ENCODE measurements at regions not wholly inside any gene's neighbourhood (a gene's known extent, or its start where the extent isn't known, plus 50 kb on each side); places are given as distances from the start of the nearest gene placed in this dataset.

DNA sequence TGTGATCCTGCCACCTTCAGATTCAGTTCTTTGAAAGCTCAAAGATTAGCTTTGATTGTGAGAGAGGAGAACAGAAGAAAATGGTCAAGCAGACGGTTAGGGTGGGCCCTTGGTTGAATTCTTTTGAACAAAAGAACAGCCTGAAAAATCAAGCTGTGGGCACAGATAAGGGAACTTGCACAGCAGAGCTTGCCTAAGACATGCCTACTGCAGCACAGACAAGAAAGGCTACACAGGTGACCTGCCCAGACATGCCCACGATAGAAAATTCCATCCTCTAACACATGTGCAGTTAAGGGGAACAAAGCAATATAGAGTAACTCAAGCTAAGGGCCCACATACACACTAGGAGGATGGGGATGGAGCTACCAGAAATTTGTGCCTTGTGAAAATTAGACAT, 512.5 kb upstream of the LRRC7 start:
- Mint-ChIP-seq H3K36me3 (ENCODE audit: low read depth) (no peaks in the 10 kb centered on the region), H3K27me3 (ENCODE audit: low read depth) (no peaks in the 10 kb centered on the region), H3K9me3 (no peaks in the 10 kb centered on the region), H3K27ac (no peak overlapping the region), H3K4me1 (peaks cover 6% of the 10 kb centered on the region), H3K4me3 (no peak overlapping the region)
- no peak for TF ChIP-seq CTCF (IDR thresholded peaks at IDR 0.05; ENCODE audit: unreplicated experiment in 3 of 3)

DNA sequence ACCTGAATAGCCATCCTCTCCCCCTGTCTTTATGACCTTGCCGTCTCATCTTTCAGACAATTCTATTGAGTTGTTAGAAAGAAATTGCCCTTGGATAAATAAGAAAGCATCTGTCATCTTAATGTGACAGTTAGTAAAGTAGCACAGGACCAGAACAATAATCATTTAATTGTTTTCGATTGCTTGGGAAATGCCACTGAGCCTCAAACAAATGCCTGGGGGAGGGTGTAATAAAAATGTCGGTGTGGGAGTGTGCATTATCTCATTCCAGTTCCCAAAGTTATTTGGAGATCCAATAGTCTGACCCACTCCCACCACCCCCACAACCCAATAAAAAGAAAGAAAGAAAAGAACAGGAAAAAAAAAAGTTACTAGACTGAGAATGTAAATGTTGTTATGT, 509.3 kb upstream of the LRRC7 start:
- Mint-ChIP-seq H3K27me3 (ENCODE audit: low read depth) (no peaks in the 10 kb centered on the region), H3K36me3 (ENCODE audit: low read depth) (no peaks in the 10 kb centered on the region), H3K4me1 (peaks cover 10% of the 10 kb centered on the region), H3K4me3 (no peak overlapping the region), H3K9me3 (peaks cover 2% of the 10 kb centered on the region), H3K27ac (no peak overlapping the region)
- TF ChIP-seq CTCF (IDR thresholded peaks at IDR 0.05; ENCODE audit: unreplicated experiment in 3 of 3): no peak

GRCh38 chr1:69070660-69071373, 496.9 kb upstream of the LRRC7 start:
- Mint-ChIP-seq H3K4me3 (no peak overlapping the region), H3K9me3 (peaks cover 12% of the 10 kb centered on the region), H3K36me3 (ENCODE audit: low read depth) (no peaks in the 10 kb centered on the region), H3K27ac (no peak overlapping the region), H3K4me1 (no peaks in the 10 kb centered on the region), H3K27me3 (ENCODE audit: low read depth) (no peaks in the 10 kb centered on the region)
- TF ChIP-seq CTCF (IDR thresholded peaks at IDR 0.05; ENCODE audit: unreplicated experiment in 3 of 3): no peak

DNA sequence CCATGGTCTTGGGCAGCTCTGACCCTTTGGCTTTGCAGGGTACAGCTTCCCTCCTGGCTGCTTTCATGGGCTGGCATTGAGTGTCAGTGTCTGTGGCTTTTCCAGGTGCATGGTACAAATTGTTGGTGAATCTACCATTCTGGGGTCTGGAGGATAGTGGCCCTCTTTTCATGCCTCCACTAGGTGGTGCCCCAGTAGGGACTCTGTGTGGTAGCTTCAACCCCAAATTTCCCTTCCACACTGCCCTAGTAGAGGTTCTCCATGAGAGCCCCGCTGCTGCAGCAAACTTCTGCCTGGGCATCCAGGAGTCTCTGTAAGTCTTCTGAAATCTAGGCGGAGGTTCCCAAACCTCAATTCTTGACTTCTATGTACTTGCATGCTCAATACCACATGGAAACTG, 494.5 kb upstream of the LRRC7 start:
- no peak overlapping the region for H3K27ac Mint-ChIP-seq
- H3K27me3 Mint-ChIP-seq (ENCODE audit: low read depth): no peaks in the 10 kb centered on the region
- no peaks in the 10 kb centered on the region for H3K36me3 Mint-ChIP-seq (ENCODE audit: low read depth)
- H3K4me1 Mint-ChIP-seq: no peaks in the 10 kb centered on the region
- peaks cover 12% of the 10 kb centered on the region for H3K9me3 Mint-ChIP-seq
- no peak for TF ChIP-seq CTCF (IDR thresholded peaks at IDR 0.05; ENCODE audit: unreplicated experiment in 3 of 3)
- H3K4me3 Mint-ChIP-seq: no peak overlapping the region

GRCh38 chr1:69076631-69077030, 491.1 kb upstream of the LRRC7 start:
- Mint-ChIP-seq H3K36me3 (ENCODE audit: low read depth) (no peaks in the 10 kb centered on the region), H3K4me3 (no peak overlapping the region), H3K4me1 (no peaks in the 10 kb centered on the region), H3K27ac (peak overlapping the region in 1 of 3 experiments; percentile 13), H3K27me3 (ENCODE audit: low read depth) (no peaks in the 10 kb centered on the region), H3K9me3 (peaks cover 3% of the 10 kb centered on the region)
- TF ChIP-seq CTCF (IDR thresholded peaks at IDR 0.05; ENCODE audit: unreplicated experiment in 3 of 3): no peak

DNA sequence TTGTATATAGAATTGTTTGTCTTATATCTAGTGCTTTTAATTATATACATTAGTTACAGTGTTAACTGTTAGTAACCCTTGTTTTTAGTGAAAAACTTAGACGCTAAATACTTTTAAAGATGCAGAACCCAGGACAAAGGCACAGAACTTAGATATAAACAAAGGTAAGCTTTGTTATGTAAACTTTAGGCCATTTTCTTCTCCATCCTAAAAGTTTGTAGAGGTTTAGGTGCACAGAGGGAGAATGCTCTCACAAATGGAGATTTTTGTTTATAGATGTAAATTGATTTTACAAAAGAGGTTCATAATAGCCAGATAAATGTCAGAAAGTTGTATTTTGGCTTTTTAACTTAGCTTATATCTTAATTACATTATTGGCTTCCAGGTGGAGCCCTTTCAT, 490.5 kb upstream of the LRRC7 start:
- no peaks in the 10 kb centered on the region for H3K36me3 Mint-ChIP-seq (ENCODE audit: low read depth)
- TF ChIP-seq CTCF (IDR thresholded peaks at IDR 0.05; ENCODE audit: unreplicated experiment in 3 of 3): no peak
- peaks cover 3% of the 10 kb centered on the region for H3K4me1 Mint-ChIP-seq
- H3K27me3 Mint-ChIP-seq (ENCODE audit: low read depth): no peaks in the 10 kb centered on the region
- peaks cover 2% of the 10 kb centered on the region for H3K9me3 Mint-ChIP-seq
- H3K27ac Mint-ChIP-seq: no peak overlapping the region
- no peak overlapping the region for H3K4me3 Mint-ChIP-seq

All from nephron (organoid).